ENCODE measurements at regions not wholly inside any gene's neighbourhood (a gene's known extent, or its start where the extent isn't known, plus 50 kb on each side); places are given as distances from the start of the nearest gene placed in this dataset.

GRCh38 chr2:15760232-15760910, 168.7 kb downstream of the DDX1 start:
- H3K27me3 ChIP-seq (replicated peaks in 1 of 7) = no peaks in the 10 kb centered on the region
- no peak overlapping the region for H3K4me3 ChIP-seq
- H3K4me1 ChIP-seq = peaks cover 0 to 9% (median 0%) of the 10 kb centered on the region in 6 donors
- WGBS, 5 donors = 35 to 48% (median 42%) methylated on average over 7 of the region's 7 CpGs
- TF ChIP-seq CTCF (IDR thresholded peaks at IDR 0.05 in 8 of 11, conservative IDR thresholded peaks at IDR 0.05 in 3 of 11) (no peak), POLR2A (IDR thresholded peaks at IDR 0.05) (no peak), POLR2AphosphoS5 (IDR thresholded peaks at IDR 0.05) (no peak)
- H3K9me3 ChIP-seq = peaks cover 0 to 2% (median 0%) of the 10 kb centered on the region in 8 donors
- H3K27ac ChIP-seq = peak overlapping the region in 1 of 8 donors; percentile 42
- intact Hi-C loops (cut with DNase I; ENCODE audit: low total_unique reads) = no loop called here
- DNase-seq = no peak
- no peaks in the 10 kb centered on the region for H3K36me3 ChIP-seq

GRCh38 chr2:15761056-15761455, 169.4 kb downstream of the DDX1 start:
- WGBS, 5 donors = 67 to 78% (median 73%) methylated on average over 6 of the region's 6 CpGs
- TF ChIP-seq CTCF (IDR thresholded peaks at IDR 0.05 in 8 of 11, conservative IDR thresholded peaks at IDR 0.05 in 3 of 11) = no peak
- no peak for TF ChIP-seq POLR2A (IDR thresholded peaks at IDR 0.05)
- no peak for TF ChIP-seq POLR2AphosphoS5 (IDR thresholded peaks at IDR 0.05)
- Histone ChIP-seq H3K36me3 (no peaks in the 10 kb centered on the region), H3K27ac (no peak overlapping the region), H3K4me1 (peaks cover 0 to 9% (median 0%) of the 10 kb centered on the region in 6 donors), H3K27me3 (replicated peaks in 1 of 7) (no peaks in the 10 kb centered on the region), H3K9me3 (no peaks in the 10 kb centered on the region), H3K4me3 (no peak overlapping the region)
- DNase-seq = no peak
- intact Hi-C loops (cut with DNase I; ENCODE audit: low total_unique reads) = no loop called here

GRCh38 chr2:15761910-15762309, 170.2 kb downstream of the DDX1 start:
- intact Hi-C loops (cut with DNase I; ENCODE audit: low total_unique reads) = no loop called here
- no peak overlapping the region for H3K27ac ChIP-seq
- no peaks in the 10 kb centered on the region for H3K36me3 ChIP-seq
- H3K9me3 ChIP-seq = no peaks in the 10 kb centered on the region
- H3K4me1 ChIP-seq = peaks cover 0 to 9% (median 0%) of the 10 kb centered on the region in 6 donors
- no peak overlapping the region for H3K4me3 ChIP-seq
- DNase-seq = no peak
- TF ChIP-seq POLR2A (IDR thresholded peaks at IDR 0.05) (no peak), CTCF (IDR thresholded peaks at IDR 0.05 in 8 of 11, conservative IDR thresholded peaks at IDR 0.05 in 3 of 11) (no peak), POLR2AphosphoS5 (IDR thresholded peaks at IDR 0.05) (no peak)
- no peaks in the 10 kb centered on the region for H3K27me3 ChIP-seq (replicated peaks in 1 of 7)
- WGBS, 5 donors = 65 to 88% (median 67%) methylated on average over 3 of the region's 3 CpGs

- intact Hi-C loops (cut with DNase I; ENCODE audit: low total_unique reads) = no loop called here
- WGBS, 5 donors = 67 to 97% (median 86%) methylated on average over 3 of the region's 3 CpGs
Observed at GRCh38 chr2:15762449-15762848, 170.8 kb downstream of the DDX1 start.

More at GRCh38 chr2:15762449-15762848, 170.8 kb downstream of the DDX1 start:
- H3K9me3 ChIP-seq = no peaks in the 10 kb centered on the region
- H3K36me3 ChIP-seq = no peaks in the 10 kb centered on the region
- TF ChIP-seq CTCF (IDR thresholded peaks at IDR 0.05 in 8 of 11, conservative IDR thresholded peaks at IDR 0.05 in 3 of 11) = no peak
- TF ChIP-seq POLR2AphosphoS5 (IDR thresholded peaks at IDR 0.05) = no peak
- TF ChIP-seq POLR2A (IDR thresholded peaks at IDR 0.05) = no peak
- no peak overlapping the region for H3K27ac ChIP-seq
- DNase-seq = no peak
- no peak overlapping the region for H3K4me3 ChIP-seq
- H3K27me3 ChIP-seq (replicated peaks in 1 of 7) = no peaks in the 10 kb centered on the region
- peaks cover 0 to 9% (median 0%) of the 10 kb centered on the region in 6 donors for H3K4me1 ChIP-seq

All from spleen (tissue), 11 donors.